HG03442 (cell line): ENCODE measurements at regions not wholly inside any gene's neighbourhood (a gene's known extent, or its start where the extent isn't known, plus 50 kb on each side); places are given as distances from the start of the nearest gene placed in this dataset.
A peak's percentile ranks its signal among the peaks of the same experiment; 100 is the strongest.

Experiments
- ATAC-seq: cut with Tn5 transposase; IDR thresholded peaks from one replicate; pipeline ENCODE4 v1.9.1; 2021; ENCODE audit warnings: mild to moderate bottlenecking, moderate library complexity; ENCODE audit not compliant: unreplicated experiment

DNA sequence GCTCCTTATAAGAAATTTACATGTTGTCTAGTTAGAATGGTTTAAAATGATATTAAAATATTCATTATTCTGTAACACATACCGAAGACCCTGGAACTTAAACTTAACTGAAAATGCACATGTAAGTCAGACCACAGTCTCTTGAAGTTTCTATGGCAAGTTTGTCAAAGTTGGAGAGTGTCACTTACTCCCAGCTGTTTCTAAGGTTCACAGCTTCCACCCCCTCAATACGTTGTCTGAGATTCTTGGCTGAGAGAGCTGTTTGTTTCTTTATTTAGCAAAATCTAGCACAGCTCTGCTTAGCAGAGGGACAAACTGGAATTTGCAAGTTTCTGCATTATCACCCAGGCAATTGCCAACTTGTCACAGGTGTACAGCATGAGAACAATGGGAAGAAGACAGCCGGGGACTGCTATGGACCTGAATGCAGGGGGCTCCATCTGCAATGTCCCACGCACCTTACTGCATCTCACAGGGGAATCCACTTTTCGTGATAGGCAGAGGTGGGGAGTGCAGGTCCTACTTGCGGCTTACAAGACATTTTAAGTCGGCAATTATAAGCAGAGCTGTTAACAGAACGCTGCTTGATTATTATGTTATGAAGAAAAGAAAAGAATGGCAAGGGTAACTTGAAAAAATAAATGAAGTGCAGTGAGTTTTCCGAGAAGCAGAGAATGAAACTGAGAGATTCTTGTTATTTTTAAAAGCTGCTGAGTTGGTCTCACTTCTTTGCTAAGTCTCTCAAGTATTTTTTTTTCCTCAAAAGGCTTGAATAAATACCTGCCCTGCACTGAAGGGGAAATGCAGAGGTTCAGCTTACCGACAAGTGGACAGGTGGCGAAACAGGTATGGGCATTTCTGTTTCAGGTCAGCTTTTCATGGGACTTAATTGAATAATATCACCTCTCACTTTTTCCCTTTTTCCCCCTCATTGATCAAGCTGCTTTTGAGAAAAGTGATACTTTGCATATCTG, 1072.1 kb upstream of the FANCL start:
- ATAC-seq = no peak

DNA sequence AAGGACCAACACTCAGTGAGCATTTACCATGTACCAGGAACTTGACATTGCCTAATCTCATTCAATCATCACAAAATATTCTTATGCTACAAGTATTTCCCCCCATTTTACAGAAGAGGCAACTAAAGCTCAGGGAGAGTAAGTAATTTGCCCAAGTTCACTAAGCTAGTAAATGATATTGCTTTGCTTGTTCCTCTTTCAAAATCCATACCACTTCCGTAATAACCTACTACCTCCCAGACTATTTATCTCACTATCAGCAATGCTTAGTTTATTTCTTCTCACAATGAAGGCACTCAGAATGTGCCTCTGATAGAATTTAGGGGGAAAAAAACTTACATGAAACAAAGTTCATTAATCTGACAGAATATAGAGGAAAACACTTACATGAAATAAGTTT, 1070.9 kb upstream of the FANCL start:
- no peak for ATAC-seq

DNA sequence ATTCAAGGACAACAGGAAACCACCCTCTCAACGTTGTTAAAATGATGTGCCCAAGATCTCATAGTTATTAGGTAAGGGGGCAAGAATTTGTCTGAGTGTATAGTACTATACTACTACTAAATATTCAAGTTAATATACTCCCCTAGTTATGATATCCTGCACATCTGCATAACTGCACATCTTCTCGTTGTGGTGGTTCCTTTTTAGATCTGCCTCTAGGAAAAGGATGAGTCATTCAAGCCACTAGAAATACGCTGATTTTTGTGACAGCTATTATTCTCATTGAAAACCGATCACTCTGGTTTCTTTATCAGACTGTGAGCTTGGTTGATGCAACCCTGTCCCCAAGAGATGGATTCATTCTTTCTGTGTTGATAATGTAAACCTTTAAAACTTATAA, 1067.0 kb upstream of the FANCL start:
- no peak for ATAC-seq

DNA sequence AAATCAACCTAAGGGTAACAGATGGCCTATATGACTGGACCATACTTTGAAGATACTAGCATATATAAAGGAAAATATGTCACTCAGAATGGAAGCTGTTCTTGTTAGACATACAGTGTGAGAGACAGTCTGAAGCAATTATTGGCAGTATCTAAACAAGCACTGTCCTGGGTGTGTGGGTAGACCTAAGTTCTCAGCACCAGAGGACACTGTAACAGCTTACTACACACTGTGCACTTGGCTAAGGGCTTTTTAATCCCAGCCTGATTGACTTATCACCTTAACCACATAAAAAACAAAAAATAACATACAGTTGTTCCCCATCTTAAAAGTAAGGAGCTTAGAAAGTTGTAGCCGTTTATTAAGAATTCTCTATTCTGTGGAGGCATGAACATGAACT, 1066.1 kb upstream of the FANCL start:
- ATAC-seq = no peak

DNA sequence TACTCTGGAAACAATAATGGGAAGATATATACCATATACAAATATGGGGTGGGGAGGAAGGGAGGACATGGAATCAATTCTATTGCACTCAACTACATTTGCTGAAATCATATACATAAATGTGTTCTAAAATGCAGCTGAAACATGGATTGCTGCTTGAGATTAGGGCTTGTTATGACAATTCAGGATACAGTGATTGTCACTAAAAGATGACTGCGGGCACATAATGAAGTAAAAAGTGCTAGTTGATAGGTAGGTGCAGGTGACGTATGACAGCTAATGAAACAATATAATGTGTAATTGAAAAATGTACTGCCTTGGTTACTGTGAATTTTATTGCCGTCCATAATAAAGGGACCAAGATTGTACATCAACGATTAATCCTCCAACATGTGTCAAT, 1062.1 kb upstream of the FANCL start:
- no peak for ATAC-seq

DNA sequence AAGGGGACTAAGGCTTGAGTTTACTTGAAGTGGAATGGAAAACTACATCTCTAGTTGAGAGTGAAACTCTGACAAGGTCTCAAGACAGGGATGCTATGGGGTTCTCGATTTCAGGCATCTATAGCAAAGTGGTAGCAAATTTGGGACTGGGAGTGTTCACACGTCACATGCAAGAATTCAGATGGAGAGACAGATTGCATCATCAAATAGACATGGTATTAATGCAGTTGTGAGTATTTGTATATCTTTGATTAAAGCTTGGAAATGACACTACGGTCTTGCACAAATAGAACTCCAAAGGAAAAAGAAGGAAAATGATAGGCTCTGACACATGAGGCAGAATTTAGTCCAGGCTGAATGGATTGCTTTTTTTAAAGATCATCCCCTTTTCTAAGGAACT, 1061.6 kb upstream of the FANCL start:
- no peak for ATAC-seq

DNA sequence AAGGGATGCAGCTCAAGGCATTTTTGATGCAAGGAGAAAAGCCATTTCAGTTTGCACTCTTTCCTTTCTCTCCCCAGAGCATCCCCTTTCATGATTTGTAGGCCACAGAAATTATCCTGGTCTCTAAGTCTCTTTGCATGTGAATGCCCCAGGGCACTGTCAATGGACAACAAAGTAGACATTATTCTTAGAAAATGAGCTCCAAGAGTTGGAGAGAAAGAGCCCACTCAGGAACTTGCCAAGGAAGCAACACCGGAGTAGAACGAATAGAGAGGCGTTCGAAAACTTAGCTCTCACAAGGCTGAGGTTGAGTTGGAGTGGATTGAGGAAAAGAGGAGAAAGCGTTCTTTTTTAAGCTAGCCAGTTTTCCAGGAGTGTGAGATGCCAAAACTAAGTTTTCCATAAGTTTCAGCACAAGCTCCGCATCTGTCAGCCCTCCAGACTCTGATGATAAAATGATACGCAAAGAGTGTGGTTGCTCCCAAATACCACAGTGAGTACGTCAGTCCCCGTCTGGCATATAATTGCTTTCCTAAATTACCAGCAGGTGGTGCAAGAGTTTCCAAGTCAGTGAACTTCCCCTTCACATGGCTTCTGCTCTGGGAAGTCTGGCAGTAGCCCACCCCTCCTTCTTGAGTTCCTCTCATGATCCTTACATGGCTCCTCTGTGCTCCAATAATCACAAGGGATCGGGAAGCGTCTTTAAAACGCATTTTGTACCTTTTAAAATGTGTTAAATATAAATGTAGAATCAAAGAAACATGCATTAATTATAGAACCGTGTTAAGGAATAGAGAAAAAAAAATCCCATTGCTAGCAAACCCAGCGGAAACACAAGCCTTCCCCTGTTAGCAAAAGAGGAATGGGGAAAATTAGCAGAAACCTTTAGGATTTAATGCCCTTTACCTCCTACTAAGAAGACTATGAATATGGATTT, 1060.6 kb upstream of the FANCL start:
- ATAC-seq = peak; percentile 56

DNA sequence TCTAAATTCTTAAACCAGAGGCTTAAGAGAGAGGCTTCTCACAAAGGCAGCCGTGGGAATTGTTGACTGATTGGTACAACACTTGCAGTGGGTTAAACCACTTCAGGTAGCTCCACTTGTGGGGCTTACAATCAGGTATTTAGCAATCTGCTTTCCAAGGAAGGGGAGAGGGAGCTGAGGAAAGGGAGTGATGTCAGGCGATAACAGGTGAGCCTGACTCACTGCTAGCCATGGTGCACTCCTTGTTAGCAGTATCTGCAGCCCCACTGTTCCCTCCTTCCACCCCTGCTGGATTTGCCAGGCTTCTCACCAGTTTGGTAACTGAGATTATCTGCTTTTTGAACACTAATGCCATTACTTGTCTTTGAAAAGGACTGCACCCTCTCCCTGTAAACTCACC, 1056.7 kb upstream of the FANCL start:
- no peak for ATAC-seq

DNA sequence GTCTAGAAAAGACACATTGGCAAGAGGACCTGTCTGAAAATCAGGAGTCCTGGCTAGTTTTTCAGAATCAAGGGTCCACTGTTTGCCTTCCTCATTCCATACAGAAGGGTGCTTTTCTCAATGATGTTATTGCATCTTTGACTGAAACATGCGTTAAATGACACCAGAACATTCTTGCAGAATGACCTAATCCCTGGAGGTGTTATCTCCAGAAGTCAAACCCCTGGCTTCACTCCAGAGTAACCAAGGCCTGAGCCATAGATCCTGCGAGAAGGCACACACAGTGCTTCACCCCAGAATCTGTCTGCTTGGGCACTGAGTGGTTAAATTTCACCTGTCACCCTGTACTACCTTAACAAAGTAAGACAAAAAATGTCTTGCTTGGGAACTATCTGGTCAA, 1055.2 kb upstream of the FANCL start:
- no peak for ATAC-seq

DNA sequence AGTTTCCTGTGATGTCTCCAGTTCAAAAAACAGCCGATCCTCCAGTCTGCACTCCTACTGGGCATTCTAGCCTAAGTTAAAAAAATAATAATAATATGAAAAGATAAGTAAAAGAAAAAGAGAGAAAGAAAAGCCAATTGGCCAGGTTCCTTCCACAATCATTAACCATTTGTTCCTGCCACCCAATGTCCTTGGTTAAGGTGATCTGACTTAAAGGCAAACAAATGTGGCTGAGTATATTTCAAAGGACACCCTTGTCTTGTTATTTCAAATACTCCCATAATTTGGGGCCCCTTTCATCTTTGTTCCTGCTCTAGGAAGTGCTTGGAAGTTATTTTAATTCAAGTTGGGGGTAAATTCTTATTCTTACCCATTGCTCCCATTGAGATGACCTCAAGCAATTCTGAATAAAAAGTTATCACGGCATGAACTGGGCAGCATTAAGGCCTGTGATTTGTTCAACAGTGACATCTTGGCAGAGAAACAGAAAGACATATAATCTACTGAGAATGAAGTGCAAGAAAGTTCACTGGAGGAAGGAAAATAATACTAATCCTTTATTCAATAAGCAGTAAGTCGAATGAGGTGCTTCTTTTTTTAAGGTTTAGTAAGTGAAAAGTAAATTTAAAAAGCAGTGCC, 1054.5 kb upstream of the FANCL start:
- no peak for ATAC-seq

DNA sequence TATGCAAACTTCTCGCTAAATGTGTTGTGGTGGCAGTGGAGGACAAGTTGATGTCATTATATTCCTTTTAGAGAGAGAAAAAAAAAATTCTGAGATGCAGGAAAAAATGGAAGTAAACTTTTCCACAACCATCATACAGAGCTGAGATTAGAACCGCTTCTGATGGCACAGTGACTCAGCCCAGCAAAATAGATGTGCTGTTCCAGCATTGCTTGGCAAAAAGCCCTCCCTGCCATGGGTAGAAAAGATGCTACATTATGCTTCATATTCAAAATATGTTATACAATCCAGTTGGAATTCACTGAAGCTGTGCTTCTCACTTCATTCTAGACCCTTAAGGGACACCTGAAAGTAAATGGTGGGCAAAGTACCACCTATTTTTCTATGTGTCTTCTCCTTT, 1047.6 kb upstream of the FANCL start:
- ATAC-seq = no peak

DNA sequence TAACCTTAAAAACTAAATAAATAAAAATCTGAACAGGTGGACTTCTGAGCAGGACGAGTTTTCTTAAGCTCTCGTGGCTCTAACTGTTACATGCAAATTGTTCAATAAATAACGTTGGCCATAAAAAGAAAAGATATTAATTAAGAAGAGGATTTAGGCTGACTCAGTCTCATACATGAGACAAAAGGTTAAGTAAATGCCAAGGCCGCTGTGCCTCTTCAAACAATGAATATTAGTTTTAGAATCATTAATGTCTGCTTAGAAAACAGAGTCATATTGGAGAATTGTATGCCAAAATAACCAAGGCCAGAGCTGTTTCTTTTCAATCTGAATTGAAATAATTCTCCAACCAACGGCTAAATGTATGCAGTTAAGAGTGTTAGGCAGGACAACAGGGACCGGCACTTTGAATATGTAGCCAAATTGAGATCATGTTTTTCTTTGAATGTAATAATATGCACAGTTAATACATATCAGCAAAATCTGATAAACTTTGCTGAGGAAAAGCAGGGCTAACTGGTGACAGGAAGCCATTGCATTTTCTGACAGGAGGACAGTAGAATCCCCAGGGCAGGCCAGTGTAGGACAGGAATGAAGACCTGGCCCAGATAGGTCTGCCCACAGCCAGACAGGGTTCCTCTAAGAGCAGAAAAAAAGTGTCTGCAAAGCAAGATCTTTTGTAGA, 1041.4 kb upstream of the FANCL start:
- no peak for ATAC-seq

DNA sequence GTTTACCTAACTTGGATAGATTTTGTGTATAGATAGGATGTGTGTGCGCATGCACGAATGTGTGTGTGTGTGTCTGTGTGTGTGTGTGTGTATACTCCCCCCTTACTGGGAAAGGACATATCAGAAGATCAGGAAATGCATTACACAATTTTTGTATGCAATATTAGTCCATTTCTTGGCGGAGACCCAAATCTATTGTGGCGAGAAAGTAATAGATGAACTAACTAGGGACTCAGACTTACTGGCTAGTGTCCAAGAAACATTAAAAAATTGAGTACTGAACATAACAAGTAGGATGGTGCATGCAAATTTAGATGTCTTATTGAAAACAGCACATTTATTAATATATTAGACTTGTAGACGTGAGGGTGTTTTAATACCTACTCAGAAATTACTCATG, 1036.5 kb upstream of the FANCL start:
- no peak for ATAC-seq

DNA sequence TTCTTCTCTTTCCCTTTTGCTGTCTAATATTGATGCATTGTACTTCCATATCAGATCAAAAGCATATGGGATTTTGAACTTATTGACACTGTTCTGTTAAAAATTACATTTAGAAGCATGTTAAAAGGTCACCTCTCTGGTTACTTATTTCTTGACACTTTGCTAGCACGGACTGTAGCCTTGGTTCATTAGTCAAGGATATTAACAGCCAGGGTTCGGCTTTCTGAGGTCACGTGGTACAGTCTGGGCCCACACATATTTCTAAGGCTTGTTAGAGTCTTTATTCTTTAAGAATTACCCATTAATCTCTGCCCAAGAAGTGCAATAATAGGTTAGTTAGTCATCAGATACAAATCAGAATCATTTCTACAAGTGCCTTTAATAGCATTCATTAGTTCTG, 1035.8 kb upstream of the FANCL start:
- ATAC-seq = no peak

DNA sequence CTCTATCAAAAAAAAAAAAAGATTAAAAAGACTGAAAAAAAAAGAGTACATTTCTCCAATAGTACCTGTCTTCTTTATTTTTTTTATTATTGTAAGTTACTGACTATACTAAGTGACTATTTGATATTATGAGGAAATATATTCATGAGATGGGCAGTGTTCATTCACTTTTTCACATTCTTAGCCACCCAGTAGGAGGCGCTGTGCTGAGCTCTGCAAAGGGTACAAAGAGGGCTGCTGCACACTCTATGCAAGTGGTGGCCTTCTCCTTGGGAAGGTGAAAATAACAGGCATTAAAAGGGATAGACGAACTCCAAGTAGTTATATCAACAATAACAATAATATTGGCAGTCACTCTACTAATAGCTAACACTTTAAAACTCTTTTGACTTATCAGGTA, 1034.9 kb upstream of the FANCL start:
- peak; percentile 45 for ATAC-seq

DNA sequence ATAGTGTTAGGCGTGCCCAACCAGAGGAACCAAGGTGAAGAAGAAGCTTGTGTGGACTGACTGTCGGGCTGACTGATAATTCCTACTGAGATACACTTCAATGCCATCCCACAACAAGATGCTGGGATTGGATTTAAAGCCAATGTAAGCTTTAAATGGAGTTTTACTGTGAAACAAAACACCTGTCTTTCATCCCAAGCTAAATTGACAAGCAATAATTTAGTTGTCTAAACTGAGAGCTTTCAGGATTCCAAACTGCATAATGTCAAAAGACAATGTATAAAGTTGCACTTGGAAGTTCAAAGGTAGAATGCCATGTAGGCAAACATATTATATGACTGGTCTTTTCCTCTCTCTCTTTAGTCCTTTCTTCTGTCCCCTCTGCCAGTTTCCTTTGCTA, 1025.3 kb upstream of the FANCL start:
- ATAC-seq = no peak

DNA sequence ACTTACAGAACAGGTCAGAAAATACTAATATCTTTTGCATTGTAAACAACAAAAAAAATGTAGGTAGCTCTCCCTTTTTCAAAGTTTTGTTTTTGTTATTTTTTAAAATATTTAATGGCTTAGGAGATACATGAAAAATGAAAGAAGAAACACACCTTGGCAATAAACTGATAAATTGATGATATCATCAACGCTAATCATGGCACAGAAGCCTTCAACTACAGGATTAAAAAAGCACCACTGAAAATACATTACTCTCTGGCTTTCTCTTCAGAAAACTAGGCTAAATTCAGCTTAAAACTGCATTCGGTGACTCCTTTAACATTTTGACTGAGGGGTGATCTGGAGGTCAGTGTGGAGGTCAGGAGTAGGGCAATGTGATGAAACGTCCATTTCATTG, 1018.8 kb upstream of the FANCL start:
- ATAC-seq = no peak

DNA sequence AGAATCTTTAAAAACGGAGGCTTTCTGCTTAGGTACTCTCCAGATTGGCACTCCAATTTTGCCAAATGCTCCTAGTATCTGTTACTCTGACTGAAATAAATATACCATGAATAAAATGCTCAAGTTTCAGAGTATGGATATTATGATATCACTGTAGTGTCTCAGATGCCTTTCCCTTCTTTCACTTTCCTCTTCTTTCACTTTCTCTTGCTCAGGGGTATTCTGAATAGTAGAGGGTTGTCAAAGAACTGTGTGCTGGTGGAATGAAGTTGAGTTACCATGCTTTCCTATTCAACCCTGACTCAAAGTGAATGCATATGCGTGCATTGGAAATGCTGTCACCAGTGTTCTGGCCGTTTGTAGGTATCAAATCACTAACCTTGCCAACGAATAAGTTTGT, 1015.2 kb upstream of the FANCL start:
- ATAC-seq = no peak

DNA sequence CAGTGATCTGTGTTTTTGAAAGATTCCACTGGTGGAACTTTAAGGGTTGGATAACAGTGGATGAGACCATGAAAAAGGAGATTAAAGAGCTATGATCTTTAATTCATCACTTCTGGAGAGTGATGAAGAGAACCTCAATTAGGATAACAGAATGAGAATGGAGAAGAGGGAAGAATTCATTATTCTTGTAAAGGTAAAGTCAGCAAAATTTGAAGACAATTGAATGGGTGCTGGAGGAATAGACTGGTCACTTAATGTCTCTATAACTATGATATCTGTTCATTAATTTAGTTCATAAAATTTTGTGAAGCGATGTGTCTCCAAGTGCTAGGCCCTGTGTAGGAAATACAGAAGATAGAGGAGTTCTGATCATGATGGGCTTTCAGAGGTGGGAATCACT, 1013.2 kb upstream of the FANCL start:
- ATAC-seq = no peak

DNA sequence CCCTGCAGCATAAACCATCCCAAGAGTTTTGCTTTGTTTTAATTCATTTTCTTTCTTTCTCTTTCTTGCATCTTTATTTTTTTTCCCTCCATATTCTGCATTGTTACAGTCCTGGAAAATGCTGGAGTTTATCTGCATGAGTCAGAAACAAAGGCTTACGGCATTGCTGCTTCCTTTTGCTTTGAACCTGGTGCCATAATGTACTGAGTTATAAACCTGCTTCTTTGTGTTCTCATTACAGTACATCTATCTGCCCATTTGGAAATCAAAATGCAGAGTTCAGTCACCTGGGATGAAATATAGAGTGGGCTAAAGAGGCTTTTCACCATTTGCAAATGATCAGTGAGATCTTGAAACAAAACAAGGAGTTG, 1009.2 kb upstream of the FANCL start:
- no peak for ATAC-seq
